ENCODE measurements at regions not wholly inside any gene's neighbourhood (a gene's known extent, or its start where the extent isn't known, plus 50 kb on each side); places are given as distances from the start of the nearest gene placed in this dataset.

- peak; percentile 57 for DNase-seq (ENCODE audit: extremely low spot score, unreplicated experiment)
- Mint-ChIP-seq H3K27me3 (ENCODE audit: unreplicated experiment) (peaks cover 20% of the 10 kb centered on the region), H3K36me3 (ENCODE audit: unreplicated experiment) (peaks cover 3% of the 10 kb centered on the region), H3K9me3 (ENCODE audit: unreplicated experiment) (no peaks in the 10 kb centered on the region), H3K4me3 (ENCODE audit: unreplicated experiment) (no peak overlapping the region), H3K27ac (ENCODE audit: unreplicated experiment) (no peak overlapping the region), H3K4me1 (ENCODE audit: unreplicated experiment) (no peaks in the 10 kb centered on the region)
- no peak for TF ChIP-seq CTCF (IDR thresholded peaks at IDR 0.05)
Measured at GRCh38 chr2:611519-611918, 65.7 kb downstream of the TMEM18 start.

- Mint-ChIP-seq H3K4me1 (ENCODE audit: unreplicated experiment) (no peaks in the 10 kb centered on the region), H3K9me3 (ENCODE audit: unreplicated experiment) (no peaks in the 10 kb centered on the region), H3K27ac (ENCODE audit: unreplicated experiment) (no peak overlapping the region), H3K4me3 (ENCODE audit: unreplicated experiment) (no peak overlapping the region), H3K27me3 (ENCODE audit: unreplicated experiment) (peaks cover 18% of the 10 kb centered on the region), H3K36me3 (ENCODE audit: unreplicated experiment) (peaks cover 3% of the 10 kb centered on the region)
- no peak for DNase-seq (ENCODE audit: extremely low spot score, unreplicated experiment)
- no peak for TF ChIP-seq CTCF (IDR thresholded peaks at IDR 0.05)
Measured at GRCh38 chr2:610491-610890, 66.7 kb downstream of the TMEM18 start.

GRCh38 chr2:609881-610280 is 67.3 kb downstream of the TMEM18 start:
- no peak overlapping the region for H3K4me3 Mint-ChIP-seq (ENCODE audit: unreplicated experiment)
- no peaks in the 10 kb centered on the region for H3K4me1 Mint-ChIP-seq (ENCODE audit: unreplicated experiment)
- no peak for TF ChIP-seq CTCF (IDR thresholded peaks at IDR 0.05)
- peaks cover 18% of the 10 kb centered on the region for H3K27me3 Mint-ChIP-seq (ENCODE audit: unreplicated experiment)
- peak; percentile 64 for DNase-seq (ENCODE audit: extremely low spot score, unreplicated experiment)
- H3K36me3 Mint-ChIP-seq (ENCODE audit: unreplicated experiment): peaks cover 3% of the 10 kb centered on the region
- H3K9me3 Mint-ChIP-seq (ENCODE audit: unreplicated experiment): no peaks in the 10 kb centered on the region
- no peak overlapping the region for H3K27ac Mint-ChIP-seq (ENCODE audit: unreplicated experiment)

- no peaks in the 10 kb centered on the region for H3K9me3 Mint-ChIP-seq (ENCODE audit: unreplicated experiment)
- H3K4me1 Mint-ChIP-seq (ENCODE audit: unreplicated experiment): no peaks in the 10 kb centered on the region
- no peak overlapping the region for H3K27ac Mint-ChIP-seq (ENCODE audit: unreplicated experiment)
- no peak for TF ChIP-seq CTCF (IDR thresholded peaks at IDR 0.05)
- H3K4me3 Mint-ChIP-seq (ENCODE audit: unreplicated experiment): no peak overlapping the region
- H3K27me3 Mint-ChIP-seq (ENCODE audit: unreplicated experiment): peaks cover 18% of the 10 kb centered on the region
- peaks cover 3% of the 10 kb centered on the region for H3K36me3 Mint-ChIP-seq (ENCODE audit: unreplicated experiment)
- peak; percentile 64 for DNase-seq (ENCODE audit: extremely low spot score, unreplicated experiment)
Measured at GRCh38 chr2:609449-609848, 67.8 kb downstream of the TMEM18 start.

- Mint-ChIP-seq H3K36me3 (ENCODE audit: unreplicated experiment) (no peaks in the 10 kb centered on the region), H3K27ac (ENCODE audit: unreplicated experiment) (no peak overlapping the region), H3K4me3 (ENCODE audit: unreplicated experiment) (no peak overlapping the region), H3K4me1 (ENCODE audit: unreplicated experiment) (no peaks in the 10 kb centered on the region), H3K27me3 (ENCODE audit: unreplicated experiment) (peaks cover 13% of the 10 kb centered on the region), H3K9me3 (ENCODE audit: unreplicated experiment) (no peaks in the 10 kb centered on the region)
- peak; percentile 80 for DNase-seq (ENCODE audit: extremely low spot score, unreplicated experiment)
- no peak for TF ChIP-seq CTCF (IDR thresholded peaks at IDR 0.05)
Measured at GRCh38 chr2:608711-609110, 68.5 kb downstream of the TMEM18 start.
